CD4-positive, alpha-beta T cell treated with Interleukin-2 at 100 ng/mL for 4 hours (primary cell): ENCODE measurements at regions not wholly inside any gene's neighbourhood (a gene's known extent, or its start where the extent isn't known, plus 50 kb on each side); places are given as distances from the start of the nearest gene placed in this dataset.

Experiments used
- DNase-seq: peaks from one replicate; pipeline ENCODE4 v3.0.0-alpha.2; 2020; ENCODE audit warnings: low spot score

- DNase-seq = no peak
Measured at GRCh38 chr18:25724121-25724520, 366.3 kb downstream of the SS18 start.

- no peak for DNase-seq
Measured at GRCh38 chr18:25713103-25713502, 361.1 kb upstream of the ZNF521 start.

DNA sequence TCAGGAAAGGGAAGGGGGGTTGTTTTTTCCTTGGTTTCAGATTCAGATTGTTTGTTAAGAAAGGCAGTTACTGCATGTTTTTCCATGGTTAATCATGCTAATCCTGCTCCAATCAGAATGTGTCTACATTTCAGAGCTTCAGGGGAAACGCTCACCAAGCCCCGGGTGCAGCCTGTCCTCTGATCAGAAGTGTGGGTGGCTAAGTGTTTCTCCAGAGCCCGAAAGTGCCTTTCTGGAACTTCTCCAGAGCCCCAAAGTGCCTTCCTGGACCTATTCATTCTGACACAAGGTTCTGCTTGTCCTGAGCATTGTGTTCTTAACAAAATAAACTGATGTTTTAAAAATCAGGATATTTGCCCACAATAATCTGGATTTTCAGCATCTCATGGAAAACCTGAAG, 359.0 kb upstream of the ZNF521 start:
- no peak for DNase-seq

DNA sequence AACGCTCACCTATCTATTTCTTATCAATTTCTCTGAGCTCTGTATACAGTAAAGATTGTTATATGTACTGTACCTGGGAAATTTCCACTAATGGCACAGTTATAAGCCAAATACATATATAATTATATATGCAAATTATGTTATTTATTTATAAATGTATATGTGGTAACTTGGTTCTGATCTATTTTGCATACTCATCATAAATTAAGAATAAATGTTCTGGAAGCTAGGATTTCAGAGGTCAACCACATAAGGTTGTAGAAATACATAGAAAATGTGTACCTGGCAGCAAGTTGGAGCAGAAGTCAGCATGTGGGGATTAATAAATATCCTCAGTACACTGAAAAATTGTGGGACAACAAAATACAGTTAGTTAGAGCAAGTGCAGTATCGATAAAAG, 353.7 kb upstream of the ZNF521 start:
- no peak for DNase-seq

DNA sequence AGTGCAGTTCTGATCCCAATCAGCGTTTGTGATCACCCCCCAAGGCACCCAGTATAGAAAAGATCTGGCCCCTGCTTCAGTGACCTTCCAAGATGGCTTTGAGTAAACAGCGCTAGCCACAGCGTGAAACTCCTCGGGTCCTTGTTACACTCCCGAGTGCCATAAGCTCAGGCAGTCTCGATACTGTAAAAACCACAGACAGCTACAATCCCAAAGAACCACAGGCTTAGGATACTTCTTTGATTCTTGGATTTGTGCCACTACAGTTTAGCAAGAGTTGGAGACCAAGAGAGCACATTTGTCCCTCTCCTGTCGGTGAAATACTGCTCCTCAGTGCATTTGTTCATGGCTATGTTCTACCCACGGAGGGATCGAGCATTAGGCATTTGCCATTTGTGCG, 352.5 kb upstream of the ZNF521 start:
- DNase-seq = no peak

DNA sequence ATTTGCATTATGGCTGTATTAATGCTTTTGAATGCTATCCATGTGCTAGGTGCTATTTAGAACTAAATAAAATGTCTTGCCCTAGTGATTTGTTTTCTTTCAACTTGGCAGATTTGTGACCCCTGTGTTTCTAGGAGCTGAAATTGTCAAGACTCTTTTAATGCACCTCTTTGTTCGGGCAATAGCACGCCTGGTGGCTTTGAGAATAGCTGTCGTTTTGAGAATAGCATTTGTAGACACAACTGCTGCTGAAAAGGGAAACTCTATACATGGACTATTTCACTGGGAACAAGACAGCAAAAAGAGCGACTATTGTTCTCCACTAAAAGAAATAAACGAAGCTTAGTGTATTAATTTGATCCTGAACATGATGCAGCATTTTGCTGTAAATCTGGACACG, 352.1 kb upstream of the ZNF521 start:
- DNase-seq = no peak

DNA sequence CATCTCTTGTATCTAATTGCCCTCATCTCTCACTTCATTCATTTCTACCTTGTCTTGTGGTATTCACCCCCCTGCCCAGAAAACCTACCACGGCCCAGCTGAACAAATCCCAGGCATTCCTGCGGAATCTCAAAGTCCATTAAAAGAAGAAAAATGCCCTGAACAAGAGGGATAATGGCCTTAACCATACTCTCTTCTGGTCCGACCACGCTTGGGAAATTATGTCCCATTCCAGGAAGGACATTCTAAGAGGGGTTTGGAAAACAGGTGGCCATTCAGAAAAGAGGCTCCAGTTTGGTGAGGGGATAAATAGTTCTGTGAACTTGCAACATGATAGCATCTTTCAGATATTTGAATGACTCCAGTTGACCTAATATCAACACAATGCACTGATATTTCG, 349.9 kb upstream of the ZNF521 start:
- DNase-seq = no peak

- no peak for DNase-seq
Measured at GRCh38 chr18:25686960-25687500, 335.1 kb upstream of the ZNF521 start.

DNA sequence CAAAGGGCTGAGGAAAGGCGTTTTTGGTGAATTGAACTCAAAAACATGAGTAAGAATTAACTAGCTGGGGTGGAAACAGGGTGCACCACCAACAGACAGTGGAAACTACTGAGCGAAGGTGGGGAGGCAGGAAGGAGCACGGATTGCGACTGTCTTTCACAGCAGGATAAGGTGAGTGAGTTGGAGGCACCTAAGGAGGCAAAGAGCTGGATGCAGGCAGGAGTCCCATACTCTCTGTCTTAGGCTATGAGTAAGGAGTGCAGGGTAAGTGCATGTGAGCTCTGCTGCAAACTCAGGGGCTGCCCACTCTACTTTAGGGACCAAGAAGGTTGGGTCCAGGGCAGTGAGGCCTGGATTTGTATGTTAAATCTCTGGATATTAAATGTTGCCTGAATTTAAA, 333.1 kb upstream of the ZNF521 start:
- no peak for DNase-seq

DNA sequence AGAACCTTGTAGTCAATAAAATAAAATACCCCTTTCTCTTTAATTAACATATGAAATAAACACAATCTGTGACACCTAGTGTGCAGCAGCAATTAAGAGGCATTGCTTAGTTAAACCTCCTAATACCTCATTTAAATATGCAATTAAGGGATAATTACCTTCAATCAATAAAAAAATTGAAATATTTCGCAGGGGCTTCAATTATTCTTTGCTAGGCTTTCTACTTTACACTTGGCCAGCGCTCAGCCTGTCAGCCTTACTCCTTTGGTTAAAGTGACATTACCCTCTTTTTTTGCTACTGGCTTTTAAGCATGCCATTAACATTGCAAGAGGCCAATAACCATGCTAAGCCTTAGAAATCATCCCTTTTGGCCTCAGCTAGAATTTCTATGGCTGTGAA, 327.5 kb upstream of the ZNF521 start:
- DNase-seq = no peak

- DNase-seq = no peak
Measured at GRCh38 chr18:25678221-25678620, 326.3 kb upstream of the ZNF521 start.

- no peak for DNase-seq
Measured at GRCh38 chr18:25675123-25675850, 323.3 kb upstream of the ZNF521 start.

GRCh38 chr18:25674183-25674582, 322.2 kb upstream of the ZNF521 start:
- DNase-seq = no peak

DNA sequence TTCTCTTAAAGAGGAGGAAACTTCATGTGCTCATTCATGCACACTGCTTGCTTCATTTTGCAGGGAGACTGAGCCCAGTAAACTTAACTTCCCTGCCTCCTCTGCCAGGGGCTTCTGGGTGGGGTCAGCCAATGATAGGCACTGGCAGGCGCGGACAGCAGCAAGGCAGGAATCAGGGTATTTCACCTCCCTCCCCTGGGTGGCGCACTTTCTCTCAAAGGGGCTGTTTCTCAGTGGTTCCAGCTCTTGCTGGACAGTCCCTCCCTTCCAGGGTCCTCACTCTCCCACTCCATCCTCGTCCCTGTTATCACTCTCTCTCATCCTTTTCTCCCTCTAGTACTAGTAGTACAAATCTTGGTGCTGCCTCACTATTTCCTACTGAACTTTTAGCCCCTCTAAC, 320.5 kb upstream of the ZNF521 start:
- no peak for DNase-seq

DNA sequence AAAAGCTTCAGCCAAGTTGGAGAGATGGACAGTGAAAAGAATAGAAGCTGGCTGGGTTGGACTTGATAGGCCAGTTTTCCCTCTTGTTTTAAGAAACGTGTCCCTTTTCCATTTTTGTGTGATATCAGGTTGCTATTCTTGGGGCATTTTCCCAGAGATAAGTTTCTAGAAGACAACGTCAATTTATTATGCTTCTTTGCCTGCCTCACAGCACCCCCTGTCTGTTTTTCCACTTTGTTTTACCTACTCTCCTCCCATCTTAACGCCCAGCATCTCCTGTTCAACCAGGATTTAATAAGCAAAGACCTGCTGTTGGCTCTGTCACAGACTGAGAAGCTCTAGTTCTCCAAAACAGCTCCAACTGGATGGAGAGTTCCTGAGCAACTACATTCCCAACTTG, 317.8 kb upstream of the ZNF521 start:
- no peak for DNase-seq

GRCh38 chr18:25662272-25662671, 310.3 kb upstream of the ZNF521 start:
- DNase-seq = no peak

GRCh38 chr18:25661831-25662230, 309.9 kb upstream of the ZNF521 start:
- no peak for DNase-seq

- DNase-seq = no peak
Measured at GRCh38 chr18:25659541-25659940, 307.6 kb upstream of the ZNF521 start.

- DNase-seq = no peak
Measured at GRCh38 chr18:25658476-25658875, 306.5 kb upstream of the ZNF521 start.

- DNase-seq = no peak
Measured at GRCh38 chr18:25651553-25651952, 299.6 kb upstream of the ZNF521 start.

- no peak for DNase-seq
Measured at GRCh38 chr18:25650201-25650941, 298.4 kb upstream of the ZNF521 start.

DNA sequence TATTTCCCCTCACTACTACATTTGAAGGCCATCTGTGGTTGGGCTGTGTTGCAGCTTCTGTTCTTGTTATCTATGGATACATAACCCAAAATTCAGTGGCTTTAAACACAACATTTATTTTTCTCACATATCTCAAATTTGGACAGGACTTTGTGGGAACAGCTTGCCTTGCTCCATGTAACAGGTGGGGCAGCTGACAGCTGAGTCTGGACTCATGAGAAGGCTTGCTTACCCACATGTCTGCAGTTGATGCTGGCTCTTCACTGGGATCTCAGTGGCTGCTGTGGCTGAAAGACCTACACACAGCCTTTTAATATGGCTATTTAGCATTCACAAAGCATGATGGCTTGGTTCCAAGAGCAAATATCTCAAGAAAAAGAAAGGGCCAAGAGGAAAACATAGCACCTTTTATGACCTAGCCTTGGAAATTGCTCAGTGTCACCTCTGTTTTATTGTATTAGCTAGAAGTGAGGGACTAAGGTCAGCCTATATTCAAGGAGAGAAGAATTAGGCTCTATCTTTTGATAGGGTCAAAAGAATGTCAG, 296.8 kb upstream of the ZNF521 start:
- DNase-seq = no peak

DNA sequence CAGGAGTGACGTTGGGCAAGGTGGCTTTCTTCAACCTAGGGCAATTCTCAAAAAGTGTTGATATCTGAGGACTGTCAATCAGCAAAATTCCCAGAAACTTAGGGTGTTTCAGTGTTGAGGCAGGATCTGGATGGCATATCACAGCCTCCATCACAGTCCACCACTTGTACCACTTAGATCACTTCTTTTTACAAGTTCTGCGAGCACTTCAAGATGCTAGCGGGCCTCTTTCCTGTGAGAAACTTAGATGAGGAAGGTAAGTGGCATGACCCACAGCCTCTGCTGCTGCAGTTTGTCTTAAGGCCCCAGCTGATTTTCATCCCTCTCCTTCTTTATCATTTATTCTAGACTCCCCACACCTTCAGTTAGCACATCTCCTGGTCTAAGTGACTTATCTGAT, 295.4 kb upstream of the ZNF521 start:
- DNase-seq = no peak
